HG02588 (cell line): ENCODE measurements at regions not wholly inside any gene's neighbourhood (a gene's known extent, or its start where the extent isn't known, plus 50 kb on each side); places are given as distances from the start of the nearest gene placed in this dataset.
"Not testable (repeated sequence)": the region's sequence is repeated elsewhere in the genome, so short reads cannot be mapped to it uniquely, and the experiment has no call there.

Experiments
- ATAC-seq: cut with Tn5 transposase; IDR thresholded peaks from one replicate; pipeline ENCODE4 v1.9.1; 2021; ENCODE audit warnings: mild to moderate bottlenecking, moderate library complexity; ENCODE audit not compliant: unreplicated experiment

- ATAC-seq: no peak
Observed at GRCh38 chrX:138875472-138875871, 164.0 kb upstream of the FGF13 start.

GRCh38 chrX:138874271-138874935, 162.9 kb upstream of the FGF13 start:
- ATAC-seq: no peak

- ATAC-seq: not testable (repeated sequence)
Observed at GRCh38 chrX:138873640-138874039, 162.1 kb upstream of the FGF13 start.

GRCh38 chrX:138872537-138872936, 161.0 kb upstream of the FGF13 start:
- ATAC-seq: no peak

GRCh38 chrX:138871739-138872138, 160.2 kb upstream of the FGF13 start:
- ATAC-seq: no peak

GRCh38 chrX:138866643-138867042, 155.1 kb upstream of the FGF13 start:
- no peak for ATAC-seq

GRCh38 chrX:138865093-138865649, 153.7 kb upstream of the FGF13 start:
- ATAC-seq: no peak

- no peak for ATAC-seq
Observed at GRCh38 chrX:138859421-138859820, 147.9 kb upstream of the FGF13 start.

GRCh38 chrX:138858951-138859350, 147.4 kb upstream of the FGF13 start:
- no peak for ATAC-seq

- no peak for ATAC-seq
Observed at GRCh38 chrX:138858438-138858837, 146.9 kb upstream of the FGF13 start.

- ATAC-seq: no peak
Observed at GRCh38 chrX:138856881-138857604, 145.5 kb upstream of the FGF13 start.

- ATAC-seq: no peak
Observed at GRCh38 chrX:138853936-138854335, 142.4 kb upstream of the FGF13 start.

- no peak for ATAC-seq
Observed at GRCh38 chrX:138849521-138849920, 138.0 kb upstream of the FGF13 start.

- ATAC-seq: no peak
Observed at GRCh38 chrX:138847930-138848329, 136.4 kb upstream of the FGF13 start.

- no peak for ATAC-seq
Observed at GRCh38 chrX:138845786-138846185, 134.3 kb upstream of the FGF13 start.

GRCh38 chrX:138807400-138807799, 95.9 kb upstream of the FGF13 start:
- ATAC-seq: not testable (repeated sequence)

GRCh38 chrX:138794246-138794645, 82.7 kb upstream of the FGF13 start:
- ATAC-seq: no peak

- ATAC-seq: no peak
Observed at GRCh38 chrX:138791551-138791950, 80.0 kb upstream of the FGF13 start.

- no peak for ATAC-seq
Observed at GRCh38 chrX:138788771-138789170, 77.3 kb upstream of the FGF13 start.

GRCh38 chrX:138778576-138778909, 67.0 kb upstream of the FGF13 start:
- ATAC-seq: not testable (repeated sequence)

GRCh38 chrX:138777908-138778575, 66.5 kb upstream of the FGF13 start:
- not testable (repeated sequence) for ATAC-seq

- ATAC-seq: no peak
Observed at GRCh38 chrX:138777230-138777629, 65.7 kb upstream of the FGF13 start.
